A673 (cell line): ENCODE measurements at regions not wholly inside any gene's neighbourhood (a gene's known extent, or its start where the extent isn't known, plus 50 kb on each side); places are given as distances from the start of the nearest gene placed in this dataset.

Experiments
- BruUV-seq: library from RNA; stranded (reverse); fragments of 400-500 nt; replicated peaks from 2 replicates; lab custom pipeline; 2021; lab: Mats Ljungman, UMichigan
- CTCF ChIA-PET: fragments of 300-600 bp; sonication (Branson Sonifier 250); formaldehyde crosslinking; loops from one replicate; lab custom pipeline; 2022; ENCODE audit warnings: antibody characterized with exemption; lab: Charles Lee
- POLR2A ChIA-PET: fragments of 300-600 bp; sonication (Branson Sonifier 250); formaldehyde crosslinking; loops from one replicate; lab custom pipeline; 2022; ENCODE audit warnings: antibody characterized with exemption; ENCODE audit not compliant: low non-redundant PET; lab: Charles Lee
- DNase-seq: peaks from one replicate; pipeline ENCODE4 v3.0.0-alpha.2; 2015; ENCODE audit warnings: low spot score
- H3K27ac ChIP-seq: fragments of 200-600 bp; sonication (generic); 2 replicates; pipeline ENCODE4 v1.5.1; 2016; ENCODE audit warnings: mixed run types, low read depth, mild to moderate bottlenecking, mixed read lengths, antibody characterized with exemption, low read length; ENCODE audit not compliant: poor library complexity, severe bottlenecking
- H3K27me3 ChIP-seq: fragments of 200-600 bp; sonication (generic); replicated peaks from 2 replicates; pipeline ENCODE4 v1.6.1; 2017; ENCODE audit warnings: mixed run types, low read depth, mild to moderate bottlenecking, mixed read lengths, antibody characterized with exemption, low read length; ENCODE audit not compliant: insufficient read depth, poor library complexity
- H3K36me3 ChIP-seq: fragments of 200-600 bp; sonication (generic); 2 replicates; pipeline ENCODE4 v1.6.1; 2016; ENCODE audit warnings: mixed run types, mild to moderate bottlenecking, mixed read lengths, antibody characterized with exemption, low read length; ENCODE audit not compliant: insufficient read depth, poor library complexity, severe bottlenecking
- H3K4me1 ChIP-seq: fragments of 200-600 bp; sonication (generic); 2 replicates; pipeline ENCODE4 v1.6.1; 2017; ENCODE audit warnings: mixed run types, mild to moderate bottlenecking, mixed read lengths, antibody characterized with exemption, low read length; ENCODE audit not compliant: insufficient read depth, poor library complexity, severe bottlenecking
- H3K4me3 ChIP-seq: fragments of 200-600 bp; sonication (generic); 2 replicates; pipeline ENCODE4 v1.5.1; 2016; ENCODE audit warnings: low read depth, mixed run types, mild to moderate bottlenecking, mixed read lengths, low read length; ENCODE audit not compliant: poor library complexity, severe bottlenecking
- H3K9me3 ChIP-seq: fragments of 200-600 bp; sonication (generic); 2 replicates; pipeline ENCODE4 v1.6.1; 2016; ENCODE audit warnings: mixed run types, low read depth, mild to moderate bottlenecking, mixed read lengths, antibody characterized with exemption, low read length; ENCODE audit not compliant: poor library complexity, severe bottlenecking
- CTCF ChIP-seq: fragments of 300-800, 200-600 bp; sonication (generic); conservative IDR thresholded peaks from 2 replicates; pipeline ENCODE4 v1.5.1; 2017; ENCODE audit warnings: low read depth, mild to moderate bottlenecking, antibody characterized with exemption, low read length, moderate library complexity, mixed read lengths
- EZH2 ChIP-seq: fragments of 200-600 bp; sonication (generic); IDR thresholded peaks from 2 replicates; pipeline ENCODE4 v1.6.1; 2017; ENCODE audit warnings: borderline replicate concordance, low read depth, mild to moderate bottlenecking, mixed read lengths, antibody characterized with exemption, low read length; ENCODE audit not compliant: poor library complexity, severe bottlenecking
- intact Hi-C: fragments of 100-400 bp; cut with micrococcal nuclease; formaldehyde crosslinking; loops from one replicate; pipeline ENCODE4 v1.10.0; 2022; ENCODE audit not compliant: unreplicated experiment

GRCh38 chr1:195604287-195604686, 1004.0 kb downstream of the KCNT2 start:
- intact Hi-C loops: no loop called here
- Histone ChIP-seq H3K4me1 (no peaks in the 10 kb centered on the region), H3K9me3 (no peaks in the 10 kb centered on the region), H3K27ac (no peak overlapping the region), H3K27me3 (no peaks in the 10 kb centered on the region), H3K4me3 (no peak overlapping the region), H3K36me3 (no peaks in the 10 kb centered on the region)
- ChIA-PET CTCF (no interaction called here), POLR2A (no interaction called here)
- no peak for DNase-seq
- no TSS peak for BruUV-seq
- TF ChIP-seq EZH2: no peak

- ChIA-PET POLR2A (no interaction called here), CTCF (no interaction called here)
- Histone ChIP-seq H3K36me3 (no peaks in the 10 kb centered on the region), H3K4me1 (no peaks in the 10 kb centered on the region), H3K4me3 (no peak overlapping the region), H3K27ac (no peak overlapping the region), H3K27me3 (no peaks in the 10 kb centered on the region), H3K9me3 (no peaks in the 10 kb centered on the region)
- intact Hi-C loops: no loop called here
- no TSS peak for BruUV-seq
- no peak for TF ChIP-seq CTCF
- no peak for TF ChIP-seq EZH2
- DNase-seq: no peak
Measured at GRCh38 chr1:195597891-195598290, 1010.3 kb downstream of the KCNT2 start.

- Histone ChIP-seq H3K9me3 (no peaks in the 10 kb centered on the region), H3K36me3 (no peaks in the 10 kb centered on the region), H3K4me1 (peaks cover 7% of the 10 kb centered on the region), H3K4me3 (no peak overlapping the region), H3K27ac (no peak overlapping the region), H3K27me3 (no peaks in the 10 kb centered on the region)
- intact Hi-C loops: no loop called here
- TF ChIP-seq EZH2: no peak
- TF ChIP-seq CTCF: no peak
- CTCF ChIA-PET: no interaction called here
- DNase-seq: no peak
- no TSS peak for BruUV-seq
- POLR2A ChIA-PET: no interaction called here
Measured at GRCh38 chr1:195594773-195595172, 1013.5 kb downstream of the KCNT2 start.

- Histone ChIP-seq H3K27me3 (no peaks in the 10 kb centered on the region), H3K4me1 (peaks cover 7% of the 10 kb centered on the region), H3K4me3 (no peak overlapping the region), H3K36me3 (no peaks in the 10 kb centered on the region), H3K9me3 (no peaks in the 10 kb centered on the region), H3K27ac (no peak overlapping the region)
- no peak for TF ChIP-seq EZH2
- no peak for TF ChIP-seq CTCF
- no TSS peak for BruUV-seq
- POLR2A ChIA-PET: no interaction called here
- CTCF ChIA-PET: no interaction called here
- DNase-seq: no peak
- intact Hi-C loops: no loop called here
Measured at GRCh38 chr1:195594322-195594721, 1013.9 kb downstream of the KCNT2 start.
